ENCODE measurements at regions not wholly inside any gene's neighbourhood (a gene's known extent, or its start where the extent isn't known, plus 50 kb on each side); places are given as distances from the start of the nearest gene placed in this dataset.

- no peaks in the 10 kb centered on the region for H3K9me3 ChIP-seq
- H3K4me3 ChIP-seq: no peak overlapping the region
- H3K27me3 ChIP-seq (replicated peaks in 1 of 7): no peaks in the 10 kb centered on the region
- no peaks in the 10 kb centered on the region for H3K36me3 ChIP-seq
- H3K4me1 ChIP-seq: no peaks in the 10 kb centered on the region
- DNase-seq: no peak
- no peak overlapping the region for H3K27ac ChIP-seq
- intact Hi-C loops (cut with DNase I; ENCODE audit: low total_unique reads): no loop called here
- no peak for TF ChIP-seq CTCF (IDR thresholded peaks at IDR 0.05 in 8 of 11, conservative IDR thresholded peaks at IDR 0.05 in 3 of 11)
- TF ChIP-seq POLR2AphosphoS5 (IDR thresholded peaks at IDR 0.05): no peak
- TF ChIP-seq POLR2A (IDR thresholded peaks at IDR 0.05): no peak
- WGBS, 5 donors: 76 to 91% (median 88%) methylated on average over 4 of the region's 4 CpGs
These were observed 363.4 kb upstream of the C2CD4B start for GRCh38 chr15:62528505-62528904.

- TF ChIP-seq POLR2A (IDR thresholded peaks at IDR 0.05): no peak
- TF ChIP-seq POLR2AphosphoS5 (IDR thresholded peaks at IDR 0.05): no peak
- DNase-seq: no peak
- H3K9me3 ChIP-seq: no peaks in the 10 kb centered on the region
- 85 to 97% (median 87%) methylated on average over 2 of the region's 2 CpGs for WGBS, 5 donors
- no peak overlapping the region for H3K27ac ChIP-seq
- intact Hi-C loops (cut with DNase I; ENCODE audit: low total_unique reads): no loop called here
- no peak overlapping the region for H3K4me3 ChIP-seq
- no peaks in the 10 kb centered on the region for H3K27me3 ChIP-seq (replicated peaks in 1 of 7)
- no peaks in the 10 kb centered on the region for H3K4me1 ChIP-seq
- no peaks in the 10 kb centered on the region for H3K36me3 ChIP-seq
These were observed 367.3 kb upstream of the C2CD4B start for GRCh38 chr15:62532367-62532766.

- WGBS, 5 donors: 93 to 100% (median 100%) methylated on average over 1 of the region's 1 CpG
- Histone ChIP-seq H3K36me3 (no peaks in the 10 kb centered on the region), H3K9me3 (no peaks in the 10 kb centered on the region), H3K27ac (no peak overlapping the region), H3K4me3 (no peak overlapping the region), H3K4me1 (no peaks in the 10 kb centered on the region), H3K27me3 (replicated peaks in 1 of 7) (no peaks in the 10 kb centered on the region)
- TF ChIP-seq CTCF (IDR thresholded peaks at IDR 0.05 in 8 of 11, conservative IDR thresholded peaks at IDR 0.05 in 3 of 11): no peak
- TF ChIP-seq POLR2AphosphoS5 (IDR thresholded peaks at IDR 0.05): no peak
- TF ChIP-seq POLR2A (IDR thresholded peaks at IDR 0.05): no peak
- intact Hi-C loops (cut with DNase I; ENCODE audit: low total_unique reads): no loop called here
- DNase-seq: no peak
These were observed 368.6 kb upstream of the C2CD4B start for GRCh38 chr15:62533687-62534086.

GRCh38 chr15:62534996-62535395 is 369.9 kb upstream of the C2CD4B start:
- no peak overlapping the region for H3K4me3 ChIP-seq
- no peaks in the 10 kb centered on the region for H3K4me1 ChIP-seq
- no peak for DNase-seq
- no peak overlapping the region for H3K27ac ChIP-seq
- H3K27me3 ChIP-seq (replicated peaks in 1 of 7): no peaks in the 10 kb centered on the region
- no peaks in the 10 kb centered on the region for H3K9me3 ChIP-seq
- H3K36me3 ChIP-seq: no peaks in the 10 kb centered on the region
- 64 to 88% (median 81%) methylated on average over 2 of the region's 2 CpGs for WGBS, 5 donors
- TF ChIP-seq POLR2AphosphoS5 (IDR thresholded peaks at IDR 0.05) (no peak), CTCF (IDR thresholded peaks at IDR 0.05 in 8 of 11, conservative IDR thresholded peaks at IDR 0.05 in 3 of 11) (no peak), POLR2A (IDR thresholded peaks at IDR 0.05) (no peak)
- intact Hi-C loops (cut with DNase I; ENCODE audit: low total_unique reads): no loop called here

GRCh38 chr15:62539236-62539635 is 374.2 kb upstream of the C2CD4B start:
- no peaks in the 10 kb centered on the region for H3K27me3 ChIP-seq (replicated peaks in 1 of 7)
- no peaks in the 10 kb centered on the region for H3K4me1 ChIP-seq
- WGBS, 5 donors: 72 to 100% (median 94%) methylated on average over 1 of the region's 1 CpG
- no peak for TF ChIP-seq POLR2A (IDR thresholded peaks at IDR 0.05)
- TF ChIP-seq CTCF (IDR thresholded peaks at IDR 0.05 in 8 of 11, conservative IDR thresholded peaks at IDR 0.05 in 3 of 11): no peak
- no peak for TF ChIP-seq POLR2AphosphoS5 (IDR thresholded peaks at IDR 0.05)
- H3K9me3 ChIP-seq: no peaks in the 10 kb centered on the region
- intact Hi-C loops (cut with DNase I; ENCODE audit: low total_unique reads): no loop called here
- no peak overlapping the region for H3K4me3 ChIP-seq
- no peaks in the 10 kb centered on the region for H3K36me3 ChIP-seq
- no peak overlapping the region for H3K27ac ChIP-seq
- DNase-seq: no peak
